ENCODE measurements at regions not wholly inside any gene's neighbourhood (a gene's known extent, or its start where the extent isn't known, plus 50 kb on each side); places are given as distances from the start of the nearest gene placed in this dataset.

DNA sequence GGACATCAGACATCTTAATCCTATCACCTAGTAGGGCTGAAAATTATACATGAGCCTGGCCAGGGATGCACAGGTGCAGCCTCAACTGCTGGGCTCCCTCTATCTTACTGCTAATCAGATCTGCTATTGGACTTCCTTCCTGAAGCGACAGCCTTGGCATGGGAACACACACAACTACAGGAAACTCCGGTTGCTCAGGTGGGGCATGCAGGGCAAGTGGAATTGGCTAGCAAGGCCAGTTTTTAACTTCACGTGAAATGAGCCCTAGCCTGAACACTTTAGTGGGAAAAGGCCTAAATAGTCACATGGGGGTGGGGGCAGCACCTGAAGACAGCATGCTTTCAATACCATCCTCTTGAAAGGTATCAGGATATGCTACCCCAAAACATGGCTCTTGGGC lies 147.9 kb upstream of the NCKAP5 start:
- DNase-seq, result no peak
- TF ChIP-seq, protein P1, sequence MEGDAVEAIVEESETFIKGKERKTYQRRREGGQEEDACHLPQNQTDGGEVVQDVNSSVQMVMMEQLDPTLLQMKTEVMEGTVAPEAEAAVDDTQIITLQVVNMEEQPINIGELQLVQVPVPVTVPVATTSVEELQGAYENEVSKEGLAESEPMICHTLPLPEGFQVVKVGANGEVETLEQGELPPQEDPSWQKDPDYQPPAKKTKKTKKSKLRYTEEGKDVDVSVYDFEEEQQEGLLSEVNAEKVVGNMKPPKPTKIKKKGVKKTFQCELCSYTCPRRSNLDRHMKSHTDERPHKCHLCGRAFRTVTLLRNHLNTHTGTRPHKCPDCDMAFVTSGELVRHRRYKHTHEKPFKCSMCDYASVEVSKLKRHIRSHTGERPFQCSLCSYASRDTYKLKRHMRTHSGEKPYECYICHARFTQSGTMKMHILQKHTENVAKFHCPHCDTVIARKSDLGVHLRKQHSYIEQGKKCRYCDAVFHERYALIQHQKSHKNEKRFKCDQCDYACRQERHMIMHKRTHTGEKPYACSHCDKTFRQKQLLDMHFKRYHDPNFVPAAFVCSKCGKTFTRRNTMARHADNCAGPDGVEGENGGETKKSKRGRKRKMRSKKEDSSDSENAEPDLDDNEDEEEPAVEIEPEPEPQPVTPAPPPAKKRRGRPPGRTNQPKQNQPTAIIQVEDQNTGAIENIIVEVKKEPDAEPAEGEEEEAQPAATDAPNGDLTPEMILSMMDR (IDR thresholded peaks at IDR 0.05), result no peak
- Mint-ChIP-seq H3K27ac (no peak overlapping the region), H3K27me3 (ENCODE audit: low read depth, poor library complexity) (peaks cover 5% of the 10 kb centered on the region), H3K36me3 (ENCODE audit: low read depth) (peaks cover 4% of the 10 kb centered on the region), H3K4me3 (no peak overlapping the region), H3K4me1 (peaks cover 16% of the 10 kb centered on the region), H3K9me3 (peaks cover 16% of the 10 kb centered on the region)

DNA sequence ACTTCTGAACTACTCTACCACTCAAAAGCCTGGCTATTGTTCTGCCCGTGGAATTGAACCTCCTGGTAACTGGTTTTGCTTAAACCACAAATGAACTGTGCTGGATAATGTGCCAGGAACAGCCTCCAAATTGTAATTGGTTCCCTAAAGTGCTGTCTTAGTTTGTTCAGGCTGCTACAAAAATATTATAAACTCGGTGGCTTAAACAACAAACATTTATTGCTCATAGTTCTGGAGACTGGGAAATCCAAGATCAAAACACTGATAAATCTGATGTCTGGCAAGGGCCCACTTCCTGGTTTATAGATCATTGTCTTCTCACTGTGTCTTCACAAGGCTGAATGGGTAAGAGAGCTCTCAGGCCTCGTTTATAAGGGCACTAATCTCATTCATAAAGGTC lies 149.2 kb upstream of the NCKAP5 start:
- peaks cover 4% of the 10 kb centered on the region for H3K36me3 Mint-ChIP-seq (ENCODE audit: low read depth)
- H3K9me3 Mint-ChIP-seq, result peaks cover 17% of the 10 kb centered on the region
- H3K4me3 Mint-ChIP-seq, result no peak overlapping the region
- no peak overlapping the region for H3K27ac Mint-ChIP-seq
- H3K27me3 Mint-ChIP-seq (ENCODE audit: low read depth, poor library complexity), result peaks cover 5% of the 10 kb centered on the region
- TF ChIP-seq, protein P1 (IDR thresholded peaks at IDR 0.05), result no peak
- DNase-seq, result no peak
- peaks cover 4% of the 10 kb centered on the region for H3K4me1 Mint-ChIP-seq

DNA sequence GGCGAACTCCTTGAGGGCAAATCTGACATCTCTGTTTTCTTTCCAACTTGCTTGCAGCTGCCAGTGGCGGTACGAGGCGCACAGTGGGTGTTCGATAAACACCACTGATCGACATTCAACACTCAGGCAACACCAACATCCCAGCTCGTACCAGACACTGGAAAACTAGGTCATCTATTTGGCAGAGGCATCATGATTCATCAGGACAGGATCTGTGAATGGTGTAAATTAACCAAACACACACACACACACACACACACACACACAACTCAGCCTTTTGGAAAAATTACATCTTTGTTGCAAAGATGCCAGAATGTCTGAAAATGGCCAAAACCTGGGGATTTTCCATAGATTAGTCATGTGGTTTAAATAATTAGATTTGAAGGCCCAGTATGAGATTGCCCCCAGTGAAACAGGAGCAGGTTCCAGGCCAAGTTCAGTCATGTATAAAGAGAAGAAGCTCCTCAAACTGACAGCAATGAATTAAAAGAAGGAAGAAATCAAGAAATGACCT lies 150.5 kb upstream of the NCKAP5 start:
- no peaks in the 10 kb centered on the region for H3K4me1 Mint-ChIP-seq
- H3K9me3 Mint-ChIP-seq, result peaks cover 17% of the 10 kb centered on the region
- peaks cover 4% of the 10 kb centered on the region for H3K36me3 Mint-ChIP-seq (ENCODE audit: low read depth)
- no peak for DNase-seq
- no peak overlapping the region for H3K27ac Mint-ChIP-seq
- peaks cover 5% of the 10 kb centered on the region for H3K27me3 Mint-ChIP-seq (ENCODE audit: low read depth, poor library complexity)
- no peak overlapping the region for H3K4me3 Mint-ChIP-seq
- TF ChIP-seq, protein P1 (IDR thresholded peaks at IDR 0.05), result no peak

DNA sequence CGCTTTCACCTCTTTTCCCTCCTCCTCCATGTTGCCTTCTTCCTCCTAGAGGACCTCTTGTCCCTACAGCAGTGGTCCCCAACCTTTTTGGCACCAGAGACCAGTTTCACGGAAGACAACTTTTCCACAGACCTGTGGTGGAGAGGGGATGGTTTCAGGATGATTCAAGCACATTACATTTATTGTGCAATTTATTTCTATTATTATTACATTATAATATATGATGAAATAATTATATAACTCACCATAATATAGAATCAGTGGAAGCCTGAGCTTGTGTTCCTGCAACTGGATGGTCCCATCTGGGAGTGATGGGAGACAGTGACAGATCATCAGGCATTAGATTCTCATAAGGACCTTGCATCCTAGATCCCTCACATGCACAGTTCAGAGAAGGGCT lies 152.2 kb upstream of the NCKAP5 start:
- no peak overlapping the region for H3K4me3 Mint-ChIP-seq
- no peak for DNase-seq
- peaks cover 4% of the 10 kb centered on the region for H3K36me3 Mint-ChIP-seq (ENCODE audit: low read depth)
- H3K4me1 Mint-ChIP-seq, result no peaks in the 10 kb centered on the region
- peaks cover 17% of the 10 kb centered on the region for H3K9me3 Mint-ChIP-seq
- peaks cover 5% of the 10 kb centered on the region for H3K27me3 Mint-ChIP-seq (ENCODE audit: low read depth, poor library complexity)
- TF ChIP-seq, protein P1 (IDR thresholded peaks at IDR 0.05), result no peak
- H3K27ac Mint-ChIP-seq, result no peak overlapping the region

DNA sequence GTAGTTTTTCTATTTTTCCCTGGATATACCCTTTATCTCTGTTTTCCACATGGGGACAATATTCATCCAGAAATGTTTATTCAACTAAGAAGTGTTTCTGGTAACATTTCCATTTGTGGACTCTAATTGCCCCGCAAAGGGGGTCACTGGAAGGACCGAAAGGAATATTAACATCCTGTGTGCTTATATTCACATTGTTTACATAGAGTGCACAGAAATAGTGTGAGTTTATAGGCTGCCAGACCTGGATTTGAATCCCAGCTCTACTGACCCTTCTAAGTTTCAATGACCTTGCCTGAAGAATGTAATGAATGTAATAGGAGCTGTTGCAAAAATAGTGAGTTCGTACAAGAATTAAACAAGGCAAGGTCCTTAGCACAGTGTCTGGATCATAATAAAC lies 152.9 kb upstream of the NCKAP5 start:
- Mint-ChIP-seq H3K4me1 (no peaks in the 10 kb centered on the region), H3K9me3 (peaks cover 17% of the 10 kb centered on the region), H3K4me3 (no peak overlapping the region), H3K36me3 (ENCODE audit: low read depth) (peaks cover 4% of the 10 kb centered on the region), H3K27me3 (ENCODE audit: low read depth, poor library complexity) (peaks cover 5% of the 10 kb centered on the region), H3K27ac (no peak overlapping the region)
- TF ChIP-seq, protein P1 (IDR thresholded peaks at IDR 0.05), result no peak
- DNase-seq, result no peak

DNA sequence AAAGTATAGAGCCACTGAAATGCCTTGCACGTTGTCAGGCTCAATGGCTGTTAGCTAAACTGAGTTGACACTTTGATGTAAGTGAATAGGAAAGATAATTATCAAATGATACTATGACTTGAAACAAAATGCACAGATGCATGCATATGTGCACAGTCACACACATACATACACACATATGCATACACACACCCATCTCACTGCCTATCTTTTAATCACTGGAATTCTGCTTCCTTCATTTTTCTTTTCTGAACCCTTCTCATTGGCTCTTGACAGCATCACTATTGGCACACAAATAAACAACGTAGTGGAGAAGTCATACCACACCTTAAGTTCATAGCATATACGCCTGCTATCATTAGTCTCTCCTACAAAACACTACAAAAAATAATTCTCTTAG lies 154.9 kb upstream of the NCKAP5 start:
- peaks cover 4% of the 10 kb centered on the region for H3K36me3 Mint-ChIP-seq (ENCODE audit: low read depth)
- TF ChIP-seq, protein P1 (IDR thresholded peaks at IDR 0.05), result no peak
- no peak overlapping the region for H3K4me3 Mint-ChIP-seq
- DNase-seq, result no peak
- no peaks in the 10 kb centered on the region for H3K27me3 Mint-ChIP-seq (ENCODE audit: low read depth, poor library complexity)
- H3K27ac Mint-ChIP-seq, result no peak overlapping the region
- peaks cover 17% of the 10 kb centered on the region for H3K9me3 Mint-ChIP-seq
- no peaks in the 10 kb centered on the region for H3K4me1 Mint-ChIP-seq
